ENCODE measurements at regions not wholly inside any gene's neighbourhood (a gene's known extent, or its start where the extent isn't known, plus 50 kb on each side); places are given as distances from the start of the nearest gene placed in this dataset.
A peak's percentile ranks its signal among the peaks of the same experiment; 100 is the strongest.

GRCh38 chrX:13142891-13143290, 98.5 kb upstream of the FAM9C start:
- WGBS, 2 donors = 72 to 80% methylated on average over 3 of the region's 3 CpGs
- no peak overlapping the region for H3K27ac ChIP-seq (ENCODE audit: low read depth in 2 of 2, low read length in 1 of 2)

GRCh38 chrX:13140007-13140406, 95.6 kb upstream of the FAM9C start:
- WGBS, 2 donors = 84 to 94% methylated on average over 5 of the region's 5 CpGs
- Histone ChIP-seq H3K9me3 (ENCODE audit: control insufficient read depth in 2 of 2, insufficient read depth in 1 of 2, low read depth in 1 of 2, low read length in 1 of 2) (peaks cover 0 to 6% of the 10 kb centered on the region in 2 donors), H3K27ac (ENCODE audit: low read depth in 2 of 2, low read length in 1 of 2) (no peak overlapping the region), H3K36me3 (ENCODE audit: control insufficient read depth in 2 of 2, insufficient read depth in 2 of 2, low read length in 1 of 2) (no peaks in the 10 kb centered on the region), H3K4me3 (ENCODE audit: low read depth in 1 of 2, low read length in 2 of 2) (no peak overlapping the region), H3K27me3 (ENCODE audit: control insufficient read depth in 1 of 2, insufficient read depth in 2 of 2, low read length in 2 of 2) (no peaks in the 10 kb centered on the region), H3K4me1 (ENCODE audit: control insufficient read depth in 2 of 2, insufficient read depth in 2 of 2, low read length in 1 of 2) (no peaks in the 10 kb centered on the region)

More at GRCh38 chrX:13142891-13143290, 98.5 kb upstream of the FAM9C start:
- Histone ChIP-seq H3K9me3 (ENCODE audit: control insufficient read depth in 2 of 2, insufficient read depth in 1 of 2, low read depth in 1 of 2, low read length in 1 of 2) (peaks cover 0 to 6% of the 10 kb centered on the region in 2 donors), H3K27me3 (ENCODE audit: control insufficient read depth in 1 of 2, insufficient read depth in 2 of 2, low read length in 2 of 2) (no peaks in the 10 kb centered on the region), H3K36me3 (ENCODE audit: control insufficient read depth in 2 of 2, insufficient read depth in 2 of 2, low read length in 1 of 2) (no peaks in the 10 kb centered on the region), H3K4me3 (ENCODE audit: low read depth in 1 of 2, low read length in 2 of 2) (no peak overlapping the region), H3K4me1 (ENCODE audit: control insufficient read depth in 2 of 2, insufficient read depth in 2 of 2, low read length in 1 of 2) (no peaks in the 10 kb centered on the region)

- WGBS, 2 donors = 51 to 77% methylated on average over 3 of the region's 3 CpGs
- no peaks in the 10 kb centered on the region for H3K9me3 ChIP-seq (ENCODE audit: control insufficient read depth in 2 of 2, insufficient read depth in 1 of 2, low read depth in 1 of 2, low read length in 1 of 2)
- H3K36me3 ChIP-seq (ENCODE audit: control insufficient read depth in 2 of 2, insufficient read depth in 2 of 2, low read length in 1 of 2) = no peaks in the 10 kb centered on the region
- H3K27me3 ChIP-seq (ENCODE audit: control insufficient read depth in 1 of 2, insufficient read depth in 2 of 2, low read length in 2 of 2) = no peaks in the 10 kb centered on the region
- no peak overlapping the region for H3K27ac ChIP-seq (ENCODE audit: low read depth in 2 of 2, low read length in 1 of 2)
- no peak overlapping the region for H3K4me3 ChIP-seq (ENCODE audit: low read depth in 1 of 2, low read length in 2 of 2)
- no peaks in the 10 kb centered on the region for H3K4me1 ChIP-seq (ENCODE audit: control insufficient read depth in 2 of 2, insufficient read depth in 2 of 2, low read length in 1 of 2)
Measured at GRCh38 chrX:13131396-13132137, 87.1 kb upstream of the FAM9C start.

GRCh38 chrX:13130816-13131215, 86.4 kb upstream of the FAM9C start:
- no peak overlapping the region for H3K27ac ChIP-seq (ENCODE audit: low read depth in 2 of 2, low read length in 1 of 2)
- no peaks in the 10 kb centered on the region for H3K4me1 ChIP-seq (ENCODE audit: control insufficient read depth in 2 of 2, insufficient read depth in 2 of 2, low read length in 1 of 2)
- no peaks in the 10 kb centered on the region for H3K27me3 ChIP-seq (ENCODE audit: control insufficient read depth in 1 of 2, insufficient read depth in 2 of 2, low read length in 2 of 2)
- no peak overlapping the region for H3K4me3 ChIP-seq (ENCODE audit: low read depth in 1 of 2, low read length in 2 of 2)
- no peaks in the 10 kb centered on the region for H3K36me3 ChIP-seq (ENCODE audit: control insufficient read depth in 2 of 2, insufficient read depth in 2 of 2, low read length in 1 of 2)
- WGBS, 2 donors = 22 to 28% methylated on average over 1 of the region's 1 CpG
- H3K9me3 ChIP-seq (ENCODE audit: control insufficient read depth in 2 of 2, insufficient read depth in 1 of 2, low read depth in 1 of 2, low read length in 1 of 2) = no peaks in the 10 kb centered on the region

- Histone ChIP-seq H3K9me3 (ENCODE audit: control insufficient read depth in 2 of 2, insufficient read depth in 1 of 2, low read depth in 1 of 2, low read length in 1 of 2) (no peaks in the 10 kb centered on the region), H3K27me3 (ENCODE audit: control insufficient read depth in 1 of 2, insufficient read depth in 2 of 2, low read length in 2 of 2) (no peaks in the 10 kb centered on the region), H3K4me3 (ENCODE audit: low read depth in 1 of 2, low read length in 2 of 2) (no peak overlapping the region), H3K4me1 (ENCODE audit: control insufficient read depth in 2 of 2, insufficient read depth in 2 of 2, low read length in 1 of 2) (no peaks in the 10 kb centered on the region), H3K27ac (ENCODE audit: low read depth in 2 of 2, low read length in 1 of 2) (no peak overlapping the region), H3K36me3 (ENCODE audit: control insufficient read depth in 2 of 2, insufficient read depth in 2 of 2, low read length in 1 of 2) (no peaks in the 10 kb centered on the region)
Measured at GRCh38 chrX:13128104-13128503, 83.7 kb upstream of the FAM9C start.

- Histone ChIP-seq H3K27ac (ENCODE audit: low read depth in 2 of 2, low read length in 1 of 2) (peak overlapping the region in 1 of 2 donors; percentile 39), H3K4me3 (ENCODE audit: low read depth in 1 of 2, low read length in 2 of 2) (no peak overlapping the region), H3K4me1 (ENCODE audit: control insufficient read depth in 2 of 2, insufficient read depth in 2 of 2, low read length in 1 of 2) (no peaks in the 10 kb centered on the region), H3K36me3 (ENCODE audit: control insufficient read depth in 2 of 2, insufficient read depth in 2 of 2, low read length in 1 of 2) (no peaks in the 10 kb centered on the region), H3K27me3 (ENCODE audit: control insufficient read depth in 1 of 2, insufficient read depth in 2 of 2, low read length in 2 of 2) (no peaks in the 10 kb centered on the region), H3K9me3 (ENCODE audit: control insufficient read depth in 2 of 2, insufficient read depth in 1 of 2, low read depth in 1 of 2, low read length in 1 of 2) (no peaks in the 10 kb centered on the region)
- 76 to 79% methylated on average over 3 of the region's 3 CpGs for WGBS, 2 donors
Measured at GRCh38 chrX:13126775-13127174, 82.4 kb upstream of the FAM9C start.

- Histone ChIP-seq H3K27me3 (ENCODE audit: control insufficient read depth in 1 of 2, insufficient read depth in 2 of 2, low read length in 2 of 2) (no peaks in the 10 kb centered on the region), H3K36me3 (ENCODE audit: control insufficient read depth in 2 of 2, insufficient read depth in 2 of 2, low read length in 1 of 2) (no peaks in the 10 kb centered on the region), H3K9me3 (ENCODE audit: control insufficient read depth in 2 of 2, insufficient read depth in 1 of 2, low read depth in 1 of 2, low read length in 1 of 2) (no peaks in the 10 kb centered on the region), H3K27ac (ENCODE audit: low read depth in 2 of 2, low read length in 1 of 2) (no peak overlapping the region), H3K4me1 (ENCODE audit: control insufficient read depth in 2 of 2, insufficient read depth in 2 of 2, low read length in 1 of 2) (no peaks in the 10 kb centered on the region), H3K4me3 (ENCODE audit: low read depth in 1 of 2, low read length in 2 of 2) (no peak overlapping the region)
- WGBS, 2 donors = 68 to 76% methylated on average over 2 of the region's 2 CpGs
Measured at GRCh38 chrX:13125188-13125587, 80.8 kb upstream of the FAM9C start.

- no peaks in the 10 kb centered on the region for H3K4me1 ChIP-seq (ENCODE audit: control insufficient read depth in 2 of 2, insufficient read depth in 2 of 2, low read length in 1 of 2)
- no peak overlapping the region for H3K27ac ChIP-seq (ENCODE audit: low read depth in 2 of 2, low read length in 1 of 2)
- H3K9me3 ChIP-seq (ENCODE audit: control insufficient read depth in 2 of 2, insufficient read depth in 1 of 2, low read depth in 1 of 2, low read length in 1 of 2) = no peaks in the 10 kb centered on the region
Measured at GRCh38 chrX:13123857-13124345, 79.5 kb upstream of the FAM9C start.

GRCh38 chrX:13123247-13123856, 78.9 kb upstream of the FAM9C start:
- H3K36me3 ChIP-seq (ENCODE audit: control insufficient read depth in 2 of 2, insufficient read depth in 2 of 2, low read length in 1 of 2) = no peaks in the 10 kb centered on the region
- no peaks in the 10 kb centered on the region for H3K27me3 ChIP-seq (ENCODE audit: control insufficient read depth in 1 of 2, insufficient read depth in 2 of 2, low read length in 2 of 2)
- H3K4me3 ChIP-seq (ENCODE audit: low read depth in 1 of 2, low read length in 2 of 2) = no peak overlapping the region
- no peaks in the 10 kb centered on the region for H3K4me1 ChIP-seq (ENCODE audit: control insufficient read depth in 2 of 2, insufficient read depth in 2 of 2, low read length in 1 of 2)
- no peaks in the 10 kb centered on the region for H3K9me3 ChIP-seq (ENCODE audit: control insufficient read depth in 2 of 2, insufficient read depth in 1 of 2, low read depth in 1 of 2, low read length in 1 of 2)
- 52 to 58% methylated on average over 5 of the region's 5 CpGs for WGBS, 2 donors
- H3K27ac ChIP-seq (ENCODE audit: low read depth in 2 of 2, low read length in 1 of 2) = no peak overlapping the region

More at GRCh38 chrX:13123857-13124345, 79.5 kb upstream of the FAM9C start:
- Histone ChIP-seq H3K27me3 (ENCODE audit: control insufficient read depth in 1 of 2, insufficient read depth in 2 of 2, low read length in 2 of 2) (no peaks in the 10 kb centered on the region), H3K36me3 (ENCODE audit: control insufficient read depth in 2 of 2, insufficient read depth in 2 of 2, low read length in 1 of 2) (no peaks in the 10 kb centered on the region), H3K4me3 (ENCODE audit: low read depth in 1 of 2, low read length in 2 of 2) (no peak overlapping the region)
- 43 to 45% methylated on average over 7 of the region's 7 CpGs for WGBS, 2 donors

All from esophagus (tissue), 2 donors.